Loucy (cell line): ENCODE measurements at regions not wholly inside any gene's neighbourhood (a gene's known extent, or its start where the extent isn't known, plus 50 kb on each side); places are given as distances from the start of the nearest gene placed in this dataset.

ENCODE experiments used
- CTCF ChIP-seq: fragments of 200-600 bp; sonication (generic); conservative IDR thresholded peaks from 2 replicates; pipeline ENCODE4 v1.5.1; 2014; ENCODE audit warnings: mild to moderate bottlenecking, antibody characterized with exemption, low read length
- EZH2phosphoT487 ChIP-seq: fragments of 200-600 bp; IDR thresholded peaks from 2 replicates; pipeline ENCODE4 v1.6.1; 2018; ENCODE audit warnings: antibody characterized with exemption, mild to moderate bottlenecking, moderate library complexity, borderline replicate concordance

- no peak for TF ChIP-seq CTCF
- TF ChIP-seq EZH2phosphoT487 = no peak
Observed at GRCh38 chr20:51310216-51310615, 232.3 kb downstream of the NFATC2 start.
